ENCODE measurements at regions not wholly inside any gene's neighbourhood (a gene's known extent, or its start where the extent isn't known, plus 50 kb on each side); places are given as distances from the start of the nearest gene placed in this dataset.

DNA sequence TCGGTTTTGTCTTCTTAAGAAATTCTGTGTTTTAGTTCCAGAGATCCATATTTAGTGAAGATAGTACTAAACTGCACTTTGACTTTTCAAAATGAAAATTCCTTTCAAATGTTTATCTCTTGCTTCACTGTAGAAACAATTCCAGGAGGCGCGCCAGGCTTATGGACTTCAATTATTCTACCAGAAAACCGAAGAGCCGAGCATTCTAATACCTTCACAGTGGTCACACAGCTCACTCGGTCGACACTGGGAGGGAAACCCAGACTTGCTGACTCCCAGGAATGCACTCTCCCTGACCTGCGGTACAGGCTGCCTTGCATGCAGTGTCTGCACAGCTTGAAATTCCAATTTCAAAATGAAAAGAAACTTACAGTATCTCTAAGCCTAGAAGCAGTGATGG, 119.9 kb upstream of the PIEZO2 start:
- Histone ChIP-seq H4K20me1 (ENCODE audit: insufficient read depth) (no peaks in the 10 kb centered on the region), H3K36me3 (ENCODE audit: control insufficient read depth in 1 of 2, insufficient read depth in 2 of 2, low read length in 2 of 2) (no peaks in the 10 kb centered on the region), H3K9me2 (ENCODE audit: insufficient read depth) (no peaks in the 10 kb centered on the region), H3K9me3 (ENCODE audit: control insufficient read depth in 1 of 2, insufficient read depth in 1 of 2, low read depth in 1 of 2, low read length in 2 of 2) (no peaks in the 10 kb centered on the region), H3K27me3 (ENCODE audit: insufficient read depth, low read length) (no peaks in the 10 kb centered on the region; the same call in 1 of the 2 replicates), H3K79me2 (ENCODE audit: insufficient read depth, low read length) (no peaks in the 10 kb centered on the region), H2AFZ (ENCODE audit: low read depth, low read length, poor library complexity, severe bottlenecking) (no peak overlapping the region), H3K4me3 (replicated peaks in 1 of 2; ENCODE audit: low read depth in 1 of 2, low read length in 2 of 2) (no peak overlapping the region), H3K4me1 (ENCODE audit: control insufficient read depth in 1 of 2, insufficient read depth in 2 of 2, low read length in 2 of 2) (no peaks in the 10 kb centered on the region; a peak in 1 of 4 replicates), H3K9ac (ENCODE audit: low read length) (no peak overlapping the region), H3K27ac (ENCODE audit: low read depth, low read length) (no peak overlapping the region), H3K4me2 (ENCODE audit: low read length) (no peak overlapping the region)
- TF ChIP-seq, protein P1, sequence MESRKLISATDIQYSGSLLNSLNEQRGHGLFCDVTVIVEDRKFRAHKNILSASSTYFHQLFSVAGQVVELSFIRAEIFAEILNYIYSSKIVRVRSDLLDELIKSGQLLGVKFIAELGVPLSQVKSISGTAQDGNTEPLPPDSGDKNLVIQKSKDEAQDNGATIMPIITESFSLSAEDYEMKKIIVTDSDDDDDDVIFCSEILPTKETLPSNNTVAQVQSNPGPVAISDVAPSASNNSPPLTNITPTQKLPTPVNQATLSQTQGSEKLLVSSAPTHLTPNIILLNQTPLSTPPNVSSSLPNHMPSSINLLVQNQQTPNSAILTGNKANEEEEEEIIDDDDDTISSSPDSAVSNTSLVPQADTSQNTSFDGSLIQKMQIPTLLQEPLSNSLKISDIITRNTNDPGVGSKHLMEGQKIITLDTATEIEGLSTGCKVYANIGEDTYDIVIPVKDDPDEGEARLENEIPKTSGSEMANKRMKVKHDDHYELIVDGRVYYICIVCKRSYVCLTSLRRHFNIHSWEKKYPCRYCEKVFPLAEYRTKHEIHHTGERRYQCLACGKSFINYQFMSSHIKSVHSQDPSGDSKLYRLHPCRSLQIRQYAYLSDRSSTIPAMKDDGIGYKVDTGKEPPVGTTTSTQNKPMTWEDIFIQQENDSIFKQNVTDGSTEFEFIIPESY (IDR thresholded peaks at IDR 0.05; ENCODE audit: extremely low read depth, insufficient replicate concordance, low read length): no peak
- no peak for TF ChIP-seq SRF (IDR thresholded peaks at IDR 0.05; ENCODE audit: low read depth)
- no peak for TF ChIP-seq YY1 (IDR thresholded peaks at IDR 0.05; ENCODE audit: extremely low read depth, insufficient replicate concordance, low read depth, low read length)
- TF ChIP-seq, protein P2, sequence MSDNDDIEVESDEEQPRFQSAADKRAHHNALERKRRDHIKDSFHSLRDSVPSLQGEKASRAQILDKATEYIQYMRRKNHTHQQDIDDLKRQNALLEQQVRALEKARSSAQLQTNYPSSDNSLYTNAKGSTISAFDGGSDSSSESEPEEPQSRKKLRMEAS (IDR thresholded peaks at IDR 0.05): no peak
- no peak for TF ChIP-seq POLR2AphosphoS5 (IDR thresholded peaks at IDR 0.05; ENCODE audit: low read depth, low read length)
- POLR2A ChIA-PET: no interaction called here
- ATAC-seq (no peak), DNase-seq (ENCODE audit: low read depth, low spot score) (no peak)
- intact Hi-C loops (cut with micrococcal nuclease): no loop called here
- CTCF ChIA-PET: no interaction called here
- RAD21 ChIA-PET (ENCODE audit: low non-redundant PET in 1 of 2, low total read pairs in 2 of 2, uncharacterized antibody in 2 of 2, unreplicated experiment in 2 of 2): no interaction called here
- BruUV-seq (replicated peaks): no TSS peak

DNA sequence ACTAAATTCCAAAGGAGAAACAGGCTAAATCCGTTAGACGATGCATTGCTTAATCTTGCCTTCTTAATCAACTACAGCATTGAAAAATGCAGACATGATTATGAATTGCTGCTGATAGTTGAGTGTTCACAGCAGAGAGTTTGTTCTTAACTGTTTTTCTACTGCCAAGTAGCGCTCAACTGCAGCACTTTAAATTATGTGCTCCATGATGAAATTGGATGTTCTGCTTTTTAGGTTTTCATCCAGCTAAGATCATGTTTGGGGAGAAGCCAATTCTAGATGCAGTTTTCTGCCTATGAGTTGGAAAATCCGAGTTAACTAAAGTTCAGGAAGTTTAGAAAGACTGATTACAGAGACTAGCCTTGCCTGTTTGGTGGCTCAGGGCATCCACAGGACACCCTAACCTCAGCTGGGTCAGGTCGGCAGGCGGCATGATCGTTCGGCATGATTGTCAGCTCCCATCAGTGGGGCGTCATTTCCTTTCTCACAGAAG, 119.4 kb upstream of the PIEZO2 start:
- no TSS peak for BruUV-seq (replicated peaks)
- Histone ChIP-seq H3K27ac (ENCODE audit: low read depth, low read length) (no peak overlapping the region), H3K4me3 (replicated peaks in 1 of 2; ENCODE audit: low read depth in 1 of 2, low read length in 2 of 2) (no peak overlapping the region), H3K9me3 (ENCODE audit: control insufficient read depth in 1 of 2, insufficient read depth in 1 of 2, low read depth in 1 of 2, low read length in 2 of 2) (no peaks in the 10 kb centered on the region), H4K20me1 (ENCODE audit: insufficient read depth) (no peaks in the 10 kb centered on the region), H3K9ac (ENCODE audit: low read length) (no peak overlapping the region), H2AFZ (ENCODE audit: low read depth, low read length, poor library complexity, severe bottlenecking) (no peak overlapping the region), H3K9me2 (ENCODE audit: insufficient read depth) (no peaks in the 10 kb centered on the region), H3K79me2 (ENCODE audit: insufficient read depth, low read length) (no peaks in the 10 kb centered on the region), H3K27me3 (ENCODE audit: insufficient read depth, low read length) (no peaks in the 10 kb centered on the region; the same call in 1 of the 2 replicates), H3K4me2 (ENCODE audit: low read length) (no peak overlapping the region), H3K36me3 (ENCODE audit: control insufficient read depth in 1 of 2, insufficient read depth in 2 of 2, low read length in 2 of 2) (no peaks in the 10 kb centered on the region), H3K4me1 (ENCODE audit: control insufficient read depth in 1 of 2, insufficient read depth in 2 of 2, low read length in 2 of 2) (no peaks in the 10 kb centered on the region; a peak in 1 of 4 replicates)
- ChIA-PET RAD21 (ENCODE audit: low non-redundant PET in 1 of 2, low total read pairs in 2 of 2, uncharacterized antibody in 2 of 2, unreplicated experiment in 2 of 2) (no interaction called here), CTCF (no interaction called here), POLR2A (no interaction called here)
- no peak for DNase-seq (ENCODE audit: low read depth, low spot score)
- intact Hi-C loops (cut with micrococcal nuclease): no loop called here
- TF ChIP-seq ELF1 (IDR thresholded peaks at IDR 0.05; ENCODE audit: borderline replicate concordance, low read depth) (no peak), EZH2phosphoT487 (IDR thresholded peaks at IDR 0.05; ENCODE audit: borderline replicate concordance) (no peak), CBX3 (IDR thresholded peaks at IDR 0.05; ENCODE audit: low read depth) (no peak), CEBPB (IDR thresholded peaks at IDR 0.05; ENCODE audit: low read depth) (no peak), SP1 (IDR thresholded peaks at IDR 0.05; ENCODE audit: low read depth) (no peak), JUND (IDR thresholded peaks at IDR 0.05) (no peak), ZNF274 (IDR thresholded peaks at IDR 0.05; ENCODE audit: low read depth, low read length) (no peak), EGR1 (IDR thresholded peaks at IDR 0.05; ENCODE audit: low read depth) (no peak), POLR2A (IDR thresholded peaks at IDR 0.05; ENCODE audit: borderline replicate concordance, extremely low read depth, insufficient read depth, insufficient read length) (no peak), TCF7L2 (IDR thresholded peaks at IDR 0.05; ENCODE audit: borderline replicate concordance, extremely low read depth, insufficient read depth, insufficient read length) (no peak), YY1 (IDR thresholded peaks at IDR 0.05; ENCODE audit: extremely low read depth, insufficient replicate concordance, low read depth, low read length) (no peak)
- TF ChIP-seq, protein P2 (IDR thresholded peaks at IDR 0.05): no peak
- no peak for ATAC-seq

All from HCT116 (cell line).